Fibroblast of skin of abdomen (primary cell): ENCODE measurements at regions not wholly inside any gene's neighbourhood (a gene's known extent, or its start where the extent isn't known, plus 50 kb on each side); places are given as distances from the start of the nearest gene placed in this dataset.
"Not testable (repeated sequence)": the region's sequence is repeated elsewhere in the genome, so short reads cannot be mapped to it uniquely, and the experiment has no call there.

Experiments
- DNase-seq: peaks from one replicate; pipeline ENCODE4 v3.0.0-alpha.2; 2013

DNA sequence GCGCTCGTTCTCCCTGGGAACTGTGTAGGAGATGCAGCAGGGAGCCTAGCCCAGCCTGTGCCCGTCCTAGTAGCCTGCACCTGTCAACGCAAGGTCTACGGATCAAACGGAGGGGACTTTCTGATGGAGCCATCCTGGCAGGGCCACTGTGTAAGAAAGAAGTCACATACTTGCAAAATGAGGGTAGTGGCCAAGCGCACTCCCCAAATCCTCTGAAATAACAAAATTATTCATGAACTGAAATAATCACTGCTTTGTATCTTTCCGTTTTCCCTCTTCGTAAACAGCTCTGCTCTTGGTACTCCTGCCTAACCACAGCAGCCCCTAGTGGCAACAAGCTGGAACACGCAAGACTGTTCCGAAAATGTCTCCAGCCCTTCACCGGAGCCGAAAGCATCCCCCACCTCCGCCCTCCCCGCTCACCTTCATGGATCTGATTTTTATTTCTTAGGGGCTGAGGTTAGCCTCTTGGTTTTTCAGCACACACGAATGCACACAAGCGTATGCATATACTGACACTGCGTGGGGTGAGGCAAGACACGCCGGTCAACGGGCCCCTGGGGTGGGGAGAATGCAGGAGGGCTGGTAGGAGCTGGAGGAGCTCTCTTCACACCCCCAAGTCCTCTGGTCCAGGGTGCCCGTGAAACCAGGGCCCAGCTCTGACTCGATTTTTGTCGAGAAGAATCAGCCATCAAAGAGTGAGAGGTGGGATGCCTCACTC lies 100.8 kb downstream of the ABCC12 start:
- DNase-seq, result peak; percentile 58

DNA sequence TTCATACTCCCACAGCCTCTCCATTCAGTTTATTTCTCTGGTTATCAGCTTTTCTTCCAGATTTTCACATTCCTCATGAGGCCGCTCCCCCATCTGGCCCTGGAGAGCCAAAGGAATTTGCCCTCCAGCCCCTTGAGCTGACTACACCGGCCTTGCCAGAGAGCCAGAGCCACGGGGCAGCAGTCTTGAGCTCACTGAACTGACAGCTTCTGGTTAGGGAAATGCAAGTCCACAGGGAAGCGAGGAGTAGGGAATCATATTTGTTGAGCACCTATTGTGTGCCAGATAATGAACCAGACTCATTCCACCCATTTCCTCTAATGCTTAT lies 102.4 kb downstream of the ABCC12 start:
- peak; percentile 36 for DNase-seq

DNA sequence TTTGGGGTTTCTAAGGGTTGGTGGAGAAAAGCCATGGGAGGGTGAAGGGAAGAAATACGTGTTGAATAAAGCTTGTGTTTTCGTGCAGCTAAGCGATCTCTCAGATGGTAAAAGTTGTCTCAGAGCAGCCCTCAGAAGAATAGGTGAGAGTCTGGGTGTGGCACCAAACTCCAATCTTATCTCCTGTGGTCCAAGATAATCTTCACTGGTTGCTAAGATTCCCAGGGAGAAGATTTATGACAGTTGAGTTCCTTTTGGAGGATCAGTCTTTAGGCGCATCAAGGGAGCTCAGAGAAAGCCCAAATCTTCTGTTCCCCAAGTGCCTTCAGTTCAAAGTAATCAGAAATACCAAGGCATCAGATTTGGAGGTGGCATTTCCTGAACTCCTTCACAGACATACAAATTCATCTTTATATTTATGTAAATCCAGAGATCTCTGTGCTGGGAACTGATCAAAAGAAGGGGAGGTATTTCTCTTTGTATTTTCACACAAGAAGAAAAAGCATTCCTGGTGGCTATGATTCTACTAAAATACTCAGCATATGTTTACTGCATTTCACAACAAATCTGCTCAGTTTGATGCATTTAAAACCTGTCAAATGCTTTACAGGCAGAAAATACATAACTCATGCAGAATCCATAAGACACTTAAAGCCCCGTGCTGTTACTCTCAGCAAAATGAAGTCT lies 102.9 kb downstream of the ABCC12 start:
- no peak for DNase-seq

DNA sequence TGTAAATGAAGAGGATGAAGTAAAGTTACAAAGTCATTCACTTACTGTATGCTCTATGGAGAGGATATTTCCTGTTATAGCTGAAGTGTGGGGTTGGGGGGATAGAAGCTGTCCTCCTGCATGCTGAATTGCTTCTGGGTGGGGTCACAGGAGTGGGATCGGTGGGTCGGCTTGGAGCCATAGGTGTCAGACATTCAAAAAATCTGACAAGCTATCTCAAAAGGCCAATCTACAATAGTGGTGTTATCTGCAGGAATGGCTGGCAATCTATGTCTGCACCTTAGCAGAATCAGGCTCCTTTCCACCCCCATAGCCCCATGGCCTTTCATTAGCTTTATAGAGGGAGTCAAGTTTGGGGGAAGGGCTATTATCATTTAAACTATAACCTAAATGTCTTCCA lies 104.9 kb downstream of the ABCC12 start:
- DNase-seq, result no peak

DNA sequence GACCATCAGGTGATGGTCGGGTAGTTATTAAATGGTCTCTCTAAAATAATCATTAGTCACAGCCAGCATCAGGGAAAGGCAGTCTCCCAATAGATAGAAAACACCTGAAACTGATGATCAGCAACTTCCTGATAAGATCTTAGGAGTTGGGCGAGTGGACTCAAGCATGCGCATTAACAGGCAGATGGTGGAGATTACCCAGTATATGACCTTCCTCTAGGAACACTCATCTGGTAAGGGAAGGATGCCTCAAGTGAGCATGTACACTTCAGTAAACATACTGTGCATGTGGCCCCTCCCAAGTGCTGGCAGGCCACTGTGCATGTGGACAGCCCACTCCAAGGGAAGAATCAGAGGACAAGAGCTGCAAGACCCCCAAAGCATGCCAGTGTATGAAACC lies 105.9 kb downstream of the ABCC12 start:
- no peak for DNase-seq

DNA sequence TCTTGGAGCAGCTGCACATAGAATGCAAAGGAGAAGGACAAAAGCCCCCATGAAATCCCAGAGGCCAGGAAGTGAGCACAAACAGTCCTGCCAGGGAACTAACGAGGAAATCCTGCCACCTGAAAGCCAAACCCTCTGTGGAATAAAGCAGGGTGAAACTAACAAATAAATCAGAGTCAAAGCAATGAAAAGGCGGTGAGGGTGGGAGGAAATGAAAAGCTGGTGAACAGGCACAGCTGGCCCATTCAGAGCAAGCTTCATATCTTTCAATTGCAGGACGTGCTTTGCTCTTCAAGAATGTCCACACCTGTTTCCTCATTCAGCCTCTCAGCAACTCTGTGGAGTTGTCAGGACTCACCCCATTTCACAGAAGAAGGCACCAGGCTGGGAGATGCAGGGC lies 108.1 kb downstream of the ABCC12 start:
- DNase-seq, result no peak

DNA sequence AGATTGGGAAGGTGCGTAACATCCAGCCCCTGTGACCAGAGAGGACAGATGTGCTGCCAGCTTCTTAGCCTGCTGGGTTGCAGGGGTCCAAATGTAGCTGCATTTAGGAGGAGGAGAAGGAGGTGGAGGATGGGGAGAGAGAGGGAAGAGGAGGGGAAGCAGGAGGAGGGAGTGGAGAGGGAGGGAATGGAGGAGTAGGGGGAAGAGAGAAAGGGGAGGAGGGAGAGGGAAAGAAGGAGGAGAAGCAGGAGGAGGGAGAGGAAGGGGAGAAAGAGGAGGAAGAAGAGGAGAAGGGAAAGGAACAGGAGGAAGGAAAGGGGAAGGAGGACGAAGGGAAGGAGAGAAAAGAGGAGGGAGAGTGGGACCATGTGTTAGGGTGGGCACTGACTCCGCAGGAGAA lies 108.6 kb downstream of the ABCC12 start:
- DNase-seq, result no peak

DNA sequence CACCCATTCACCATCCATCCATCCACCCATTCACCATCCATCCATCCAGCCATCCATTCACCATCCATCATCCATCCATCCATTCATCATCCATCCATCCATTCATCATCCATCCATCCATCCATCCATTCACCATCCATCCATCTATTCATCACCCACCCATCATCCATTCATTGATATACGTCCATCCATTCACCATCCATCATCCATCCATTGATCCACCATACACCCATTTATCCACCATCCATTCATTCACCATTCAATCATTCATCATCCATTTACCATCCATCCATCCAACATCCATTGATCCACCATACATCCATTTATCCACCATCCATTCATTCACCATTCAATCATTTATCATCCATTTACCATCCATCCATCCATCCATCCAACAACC lies 111.7 kb downstream of the ABCC12 start:
- no peak for DNase-seq

DNA sequence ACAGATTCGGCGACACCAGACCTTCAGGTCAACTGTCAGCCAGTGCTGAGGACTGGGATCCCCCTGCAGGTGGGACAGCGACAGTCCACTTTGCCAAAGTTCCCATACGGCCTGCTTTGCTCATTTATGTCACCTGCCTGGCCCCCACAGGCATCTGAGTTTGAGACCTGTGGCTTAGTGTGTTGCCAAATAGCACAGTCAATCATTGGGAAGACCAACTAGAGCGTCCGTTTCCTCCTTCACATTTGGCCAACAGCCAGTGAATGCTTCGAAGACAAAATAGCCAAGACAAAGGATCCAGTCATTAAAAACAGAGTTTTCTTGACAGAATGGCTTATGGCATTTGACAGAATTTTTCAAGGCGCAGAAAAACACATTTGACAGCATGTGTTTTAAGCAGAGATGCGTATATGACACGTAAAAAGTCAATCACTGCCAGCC lies 113.8 kb downstream of the ABCC12 start:
- no peak for DNase-seq

DNA sequence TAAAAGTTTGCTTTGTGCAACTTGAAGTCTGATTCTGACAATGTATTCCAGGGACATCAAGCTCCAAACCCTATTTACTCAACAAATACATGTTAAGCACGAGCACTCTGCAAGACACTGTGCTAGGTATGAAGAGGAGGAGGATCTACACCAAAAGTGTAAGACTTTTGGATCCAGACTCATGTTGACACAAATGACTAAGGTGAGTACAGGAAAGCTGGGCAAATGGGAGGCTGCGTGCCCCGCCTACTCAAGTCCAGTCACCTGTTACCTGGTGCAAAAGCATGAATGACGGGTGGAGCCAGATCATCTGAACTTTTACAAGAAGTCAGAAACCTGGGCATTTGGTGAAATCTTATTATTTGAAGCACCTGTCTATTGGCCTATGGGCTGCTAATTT lies 120.7 kb downstream of the ABCC12 start:
- no peak for DNase-seq

DNA sequence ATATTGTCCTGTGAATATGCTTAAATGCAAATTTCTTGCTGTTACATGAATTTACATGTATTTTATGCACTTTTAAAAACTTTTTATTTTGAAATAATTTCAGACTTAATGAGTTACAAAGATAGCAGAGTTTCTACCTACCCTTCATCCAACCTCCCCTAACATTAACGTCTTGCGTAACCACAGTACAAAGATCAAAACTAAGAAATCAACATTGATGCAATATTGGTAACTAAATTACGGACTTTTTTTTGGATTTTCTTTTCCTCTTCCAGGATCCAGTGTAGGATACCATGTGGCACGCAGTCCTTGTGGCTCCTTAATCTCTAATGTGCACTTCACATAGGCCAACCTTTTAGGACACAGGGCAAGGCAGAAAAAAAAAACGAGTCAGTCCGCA lies 124.9 kb downstream of the ABCC12 start:
- no peak for DNase-seq

DNA sequence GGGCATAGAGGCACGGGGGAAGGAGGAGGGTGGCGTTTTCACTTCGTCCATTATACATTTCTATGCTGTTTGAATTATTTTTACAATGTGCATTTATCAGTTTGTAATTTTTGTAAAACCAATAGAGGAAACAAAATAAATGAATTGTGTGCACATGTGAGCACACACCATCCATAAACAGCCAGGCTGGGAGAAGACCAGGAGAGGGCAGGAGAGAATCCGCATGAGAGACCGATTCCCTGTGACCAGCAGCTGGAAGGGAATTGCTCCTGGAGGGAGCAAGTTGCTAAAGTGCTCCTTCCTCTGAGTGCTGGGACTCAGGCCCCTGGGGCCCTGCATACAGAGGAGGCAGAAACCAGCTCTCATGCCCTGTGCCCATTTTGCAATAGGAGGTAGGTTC lies 126.0 kb downstream of the ABCC12 start:
- DNase-seq, result no peak

DNA sequence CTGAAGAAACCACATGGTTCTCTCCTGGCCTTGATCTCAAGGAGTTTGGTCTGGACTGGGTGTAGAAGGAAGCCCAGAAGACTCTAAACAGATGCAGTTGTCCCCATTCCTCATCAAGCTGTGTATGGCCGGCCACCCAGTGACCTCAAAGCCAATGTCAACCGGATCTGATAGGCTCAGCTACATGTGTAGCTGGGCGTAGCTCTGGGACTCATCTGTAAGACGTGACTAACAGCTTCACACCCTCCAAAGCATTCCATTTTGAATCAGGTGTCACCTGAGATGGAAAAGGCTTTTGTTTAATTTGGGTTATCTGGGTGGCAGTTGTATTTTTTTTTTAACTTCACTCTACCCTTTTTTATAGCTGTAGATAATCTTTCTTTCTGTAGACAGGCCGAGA lies 130.4 kb downstream of the ABCC12 start:
- DNase-seq, result no peak

DNA sequence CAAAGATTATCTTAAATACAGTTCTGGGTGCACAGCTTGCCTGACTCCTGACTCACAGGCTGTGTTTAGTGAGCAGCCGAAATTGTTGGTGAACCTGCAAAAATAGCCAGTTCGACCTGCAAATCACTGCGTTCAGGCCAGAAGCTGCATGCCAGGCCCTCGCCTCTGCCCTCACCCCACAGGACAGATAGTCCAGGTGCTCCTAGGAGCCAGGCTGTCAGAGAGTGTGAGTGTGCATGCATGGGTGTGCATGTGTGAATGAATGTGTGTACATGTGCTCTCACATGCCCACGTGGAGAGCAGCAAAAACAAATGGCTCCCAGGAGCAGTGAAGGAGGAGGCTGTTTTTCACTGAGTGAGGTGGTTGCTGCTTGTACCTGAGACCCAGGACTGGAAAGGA lies 131.8 kb downstream of the ABCC12 start:
- DNase-seq, result no peak

DNA sequence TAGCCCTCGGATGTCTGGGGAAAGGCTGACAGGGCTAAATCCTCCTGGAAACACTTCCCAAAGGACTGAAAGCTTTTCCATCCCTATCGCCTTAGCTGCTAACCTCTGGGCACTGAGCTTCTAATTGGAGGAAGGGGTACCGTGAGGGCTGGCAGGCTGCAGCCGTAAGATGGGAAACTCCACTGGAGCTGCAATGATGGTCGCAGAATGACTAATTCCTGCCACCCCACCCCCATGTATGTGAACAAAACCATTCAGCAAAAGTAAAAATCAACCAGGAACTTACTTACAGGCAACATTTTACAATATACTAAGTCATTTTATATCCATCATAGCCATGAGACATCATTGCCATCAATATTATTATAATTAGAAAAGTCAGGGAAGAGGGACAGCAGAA lies 133.3 kb downstream of the ABCC12 start:
- DNase-seq, result no peak

DNA sequence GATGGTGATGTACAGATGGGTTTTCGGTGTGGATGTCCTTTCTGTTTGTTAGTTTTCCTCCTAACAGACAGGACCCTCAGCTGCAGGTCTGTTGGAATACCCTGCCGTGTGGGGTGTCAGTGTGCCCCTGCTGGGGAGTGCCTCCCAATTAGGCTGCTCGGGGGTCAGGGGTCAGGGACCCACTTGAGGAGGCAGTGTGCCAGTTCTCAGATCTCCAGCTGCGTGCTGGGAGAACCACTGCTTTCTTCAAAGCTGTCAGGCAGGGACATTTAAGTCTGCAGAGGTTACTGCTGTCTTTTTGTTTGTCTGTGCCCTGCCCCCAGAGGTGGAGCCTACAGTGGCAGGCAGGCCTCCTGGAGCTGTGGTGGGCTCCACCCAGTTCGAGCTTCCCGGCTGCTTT lies 135.2 kb downstream of the ABCC12 start:
- DNase-seq, result not testable (repeated sequence)

DNA sequence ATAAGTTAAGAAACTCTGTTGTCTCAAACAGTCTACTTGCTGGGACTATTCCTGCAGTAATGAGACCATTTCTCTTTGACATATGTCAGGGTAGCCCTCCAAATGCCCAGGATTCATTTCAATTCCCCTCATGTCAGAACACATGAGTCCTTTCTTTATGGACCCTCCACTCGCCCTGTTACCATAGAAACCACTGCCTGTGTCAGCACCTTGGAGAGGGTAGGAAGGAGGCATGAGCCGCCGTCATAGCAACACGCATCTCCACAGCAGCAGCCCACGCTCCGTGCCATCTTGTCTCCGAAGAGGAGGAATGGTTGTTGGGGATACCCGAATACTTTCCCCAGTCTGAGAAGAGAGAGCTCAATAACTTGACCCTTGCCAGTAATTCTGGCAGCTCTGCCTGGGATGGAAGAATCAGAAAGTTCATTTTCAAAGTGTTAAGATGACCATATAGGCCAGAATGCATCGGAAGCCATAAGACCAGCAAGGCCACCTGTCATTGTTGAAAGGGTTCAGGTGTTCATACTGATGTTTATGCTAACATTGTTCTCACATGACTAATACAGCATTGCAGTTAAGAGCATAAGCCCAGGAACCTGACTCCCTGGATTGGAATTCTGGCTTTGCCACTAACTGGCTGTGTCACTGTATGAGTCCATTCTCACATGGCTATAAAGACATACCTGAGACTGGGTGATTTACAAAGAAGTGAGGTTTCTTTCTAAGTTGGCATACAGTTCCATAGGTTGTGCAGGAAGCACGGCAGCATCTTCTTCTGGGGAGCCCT lies 141.3 kb downstream of the ABCC12 start:
- peak; percentile 10 for DNase-seq

DNA sequence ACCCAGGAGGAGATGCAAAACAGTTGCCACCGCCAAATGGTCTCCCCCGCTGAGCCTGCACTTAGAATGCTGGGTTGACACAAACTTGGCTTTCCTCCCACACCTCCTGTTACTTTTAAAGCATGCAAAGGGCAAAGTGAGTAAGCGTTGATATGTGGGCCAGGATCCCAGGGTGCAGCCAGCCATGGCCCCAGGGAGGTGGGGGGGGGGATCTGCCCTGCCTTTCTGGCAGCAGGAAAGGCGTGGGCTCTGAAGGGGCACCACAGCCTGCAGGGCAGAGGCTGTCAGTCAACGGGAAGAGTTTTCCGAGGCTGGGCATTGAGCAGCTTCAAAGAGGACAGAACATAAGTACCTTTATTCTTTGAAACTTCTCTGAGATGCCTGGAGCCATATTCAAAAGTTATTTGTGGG lies 142.3 kb downstream of the ABCC12 start:
- no peak for DNase-seq

DNA sequence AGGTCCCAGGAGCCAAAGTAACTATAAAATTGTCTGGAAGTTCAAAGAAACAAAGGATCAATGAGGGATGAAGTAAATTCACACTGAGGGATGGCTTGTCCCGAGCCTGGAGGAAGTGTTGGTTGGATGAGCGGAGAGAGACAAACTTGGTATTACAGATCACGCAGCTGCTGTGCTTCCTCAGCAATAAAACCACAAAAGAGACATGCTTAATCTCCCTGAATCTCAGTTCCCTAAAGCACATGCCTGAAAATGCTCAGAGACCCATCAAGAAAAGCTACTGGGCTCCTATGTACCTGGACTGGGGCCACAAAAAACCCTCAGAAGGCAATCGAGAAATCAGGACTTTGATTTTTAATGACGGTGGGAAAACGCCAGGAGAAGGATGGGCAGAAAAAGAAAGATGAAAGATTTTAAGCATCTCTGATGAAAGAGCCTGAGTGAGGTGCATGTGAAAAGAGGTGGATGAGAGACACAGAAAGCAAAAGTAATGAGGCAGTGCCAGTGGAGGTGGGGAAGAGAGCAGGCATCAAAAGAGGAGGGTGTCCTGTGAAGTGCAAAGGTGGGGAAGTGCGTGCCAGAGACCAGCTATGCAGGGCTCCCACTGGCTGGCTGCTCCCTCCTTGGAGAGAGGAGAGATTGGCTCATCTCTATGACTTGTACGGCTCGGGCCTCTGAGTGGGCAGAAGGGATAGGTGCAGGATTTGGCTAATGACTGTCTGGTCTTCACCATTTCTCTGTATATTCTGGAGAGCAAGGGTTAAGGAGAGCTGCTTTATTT lies 143.7 kb downstream of the ABCC12 start:
- no peak for DNase-seq

DNA sequence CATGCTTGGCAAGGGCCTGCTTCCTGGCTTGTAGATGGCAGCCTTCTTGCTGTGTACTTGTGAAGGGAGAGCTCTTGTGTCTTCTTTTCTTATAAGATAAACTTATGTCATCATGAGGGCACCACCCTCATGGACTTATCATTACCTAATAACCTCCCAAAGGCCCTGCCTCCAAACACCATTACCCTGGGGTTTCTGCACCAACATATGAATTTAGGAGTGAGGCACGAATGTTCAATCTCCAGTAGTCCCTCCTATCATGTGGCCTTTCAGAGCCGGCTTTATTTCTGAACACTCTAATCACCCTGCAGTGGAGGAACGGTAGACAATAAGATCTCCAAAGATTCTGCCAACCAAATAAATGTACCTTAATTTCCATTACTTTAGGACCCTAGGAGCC lies 144.3 kb downstream of the ABCC12 start:
- DNase-seq, result no peak

DNA sequence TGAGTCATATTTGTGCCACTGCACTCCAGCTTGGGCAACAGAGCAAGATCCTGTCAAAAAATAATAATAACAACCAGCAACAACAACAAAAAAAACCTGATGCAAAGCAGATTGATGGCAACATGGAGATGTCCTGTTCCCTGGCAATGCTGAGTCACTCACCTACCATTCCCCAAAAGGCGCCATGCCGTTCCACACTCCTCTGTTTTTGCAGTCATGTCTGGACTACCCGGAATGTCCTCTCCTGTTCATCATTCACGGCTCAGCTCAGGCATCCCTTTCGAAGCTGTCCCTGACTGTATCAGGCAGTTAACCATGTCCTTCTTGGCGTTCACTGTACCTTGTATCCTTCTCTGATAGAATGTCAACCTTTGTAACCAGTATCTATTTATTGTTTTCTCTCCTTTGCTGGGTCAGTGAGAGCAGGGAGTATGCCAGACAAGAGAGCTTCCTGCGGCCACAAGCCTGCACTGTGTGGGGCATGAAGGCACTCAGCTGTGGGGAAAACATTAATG lies 147.7 kb downstream of the ABCC12 start:
- DNase-seq, result no peak

DNA sequence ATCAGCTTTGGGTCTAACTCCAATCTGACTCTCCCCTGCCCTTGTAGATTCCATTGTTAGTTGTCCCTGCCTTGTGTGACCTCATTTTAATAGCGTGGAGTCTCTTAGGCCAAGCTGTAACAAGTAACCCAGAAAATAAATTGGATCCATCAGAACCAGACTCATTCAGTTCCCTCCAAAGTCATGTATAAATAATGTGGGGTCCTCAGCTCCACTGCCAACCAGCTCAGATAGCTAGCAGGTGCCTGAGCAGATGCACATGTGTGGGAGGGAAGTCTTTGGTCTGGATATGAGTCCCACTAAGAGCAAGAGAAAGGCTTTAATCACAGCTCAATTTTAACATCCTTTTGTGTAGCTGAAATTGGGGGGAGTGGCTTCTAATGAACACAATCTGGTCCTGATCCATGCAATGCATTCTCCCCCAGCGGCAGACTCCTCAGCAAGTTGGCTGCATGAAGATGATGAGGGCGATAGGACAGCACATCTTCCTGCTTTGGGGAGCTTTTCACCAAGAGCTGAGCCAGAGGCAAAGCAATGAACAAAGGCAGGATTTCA lies 151.6 kb downstream of the ABCC12 start:
- no peak for DNase-seq
